ENCODE measurements at regions not wholly inside any gene's neighbourhood (a gene's known extent, or its start where the extent isn't known, plus 50 kb on each side); places are given as distances from the start of the nearest gene placed in this dataset.

DNA sequence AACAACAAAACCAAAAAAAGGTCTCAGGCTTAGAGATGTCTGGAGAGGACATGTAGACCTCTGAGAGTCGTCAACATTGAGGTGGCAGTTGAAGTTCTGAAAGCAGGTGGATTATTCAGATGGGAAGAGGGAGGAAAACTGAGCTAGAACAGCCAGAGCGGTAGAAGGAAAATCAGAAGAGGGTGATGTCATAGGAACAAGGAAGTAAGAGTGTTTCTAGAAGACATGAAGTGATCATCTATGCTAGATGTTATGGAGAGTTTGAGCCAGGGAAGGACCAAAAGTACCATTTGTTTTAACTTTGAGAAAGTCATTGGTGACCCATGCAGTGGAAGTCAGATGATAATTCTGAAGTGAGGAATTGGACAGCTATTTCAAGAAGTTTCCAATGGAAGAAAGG is 316.2 kb upstream of the RGS6 start:
- TF ChIP-seq, protein P1, sequence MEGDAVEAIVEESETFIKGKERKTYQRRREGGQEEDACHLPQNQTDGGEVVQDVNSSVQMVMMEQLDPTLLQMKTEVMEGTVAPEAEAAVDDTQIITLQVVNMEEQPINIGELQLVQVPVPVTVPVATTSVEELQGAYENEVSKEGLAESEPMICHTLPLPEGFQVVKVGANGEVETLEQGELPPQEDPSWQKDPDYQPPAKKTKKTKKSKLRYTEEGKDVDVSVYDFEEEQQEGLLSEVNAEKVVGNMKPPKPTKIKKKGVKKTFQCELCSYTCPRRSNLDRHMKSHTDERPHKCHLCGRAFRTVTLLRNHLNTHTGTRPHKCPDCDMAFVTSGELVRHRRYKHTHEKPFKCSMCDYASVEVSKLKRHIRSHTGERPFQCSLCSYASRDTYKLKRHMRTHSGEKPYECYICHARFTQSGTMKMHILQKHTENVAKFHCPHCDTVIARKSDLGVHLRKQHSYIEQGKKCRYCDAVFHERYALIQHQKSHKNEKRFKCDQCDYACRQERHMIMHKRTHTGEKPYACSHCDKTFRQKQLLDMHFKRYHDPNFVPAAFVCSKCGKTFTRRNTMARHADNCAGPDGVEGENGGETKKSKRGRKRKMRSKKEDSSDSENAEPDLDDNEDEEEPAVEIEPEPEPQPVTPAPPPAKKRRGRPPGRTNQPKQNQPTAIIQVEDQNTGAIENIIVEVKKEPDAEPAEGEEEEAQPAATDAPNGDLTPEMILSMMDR (IDR thresholded peaks at IDR 0.05; ENCODE audit: low read depth, low read length, missing input control) = no peak
- TF ChIP-seq TAF1 (conservative IDR thresholded peaks at IDR 0.05) (no peak), JUND (IDR thresholded peaks at IDR 0.05) (no peak), RAD21 (IDR thresholded peaks at IDR 0.05) (no peak), RXRA (IDR thresholded peaks at IDR 0.05) (no peak), SP1 (IDR thresholded peaks at IDR 0.05) (no peak), HNF4A (conservative IDR thresholded peaks at IDR 0.05) (no peak), YY1 (IDR thresholded peaks at IDR 0.05) (no peak)
- TF ChIP-seq, protein P2, sequence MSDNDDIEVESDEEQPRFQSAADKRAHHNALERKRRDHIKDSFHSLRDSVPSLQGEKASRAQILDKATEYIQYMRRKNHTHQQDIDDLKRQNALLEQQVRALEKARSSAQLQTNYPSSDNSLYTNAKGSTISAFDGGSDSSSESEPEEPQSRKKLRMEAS (IDR thresholded peaks at IDR 0.05) = no peak
- TF ChIP-seq, protein P3, sequence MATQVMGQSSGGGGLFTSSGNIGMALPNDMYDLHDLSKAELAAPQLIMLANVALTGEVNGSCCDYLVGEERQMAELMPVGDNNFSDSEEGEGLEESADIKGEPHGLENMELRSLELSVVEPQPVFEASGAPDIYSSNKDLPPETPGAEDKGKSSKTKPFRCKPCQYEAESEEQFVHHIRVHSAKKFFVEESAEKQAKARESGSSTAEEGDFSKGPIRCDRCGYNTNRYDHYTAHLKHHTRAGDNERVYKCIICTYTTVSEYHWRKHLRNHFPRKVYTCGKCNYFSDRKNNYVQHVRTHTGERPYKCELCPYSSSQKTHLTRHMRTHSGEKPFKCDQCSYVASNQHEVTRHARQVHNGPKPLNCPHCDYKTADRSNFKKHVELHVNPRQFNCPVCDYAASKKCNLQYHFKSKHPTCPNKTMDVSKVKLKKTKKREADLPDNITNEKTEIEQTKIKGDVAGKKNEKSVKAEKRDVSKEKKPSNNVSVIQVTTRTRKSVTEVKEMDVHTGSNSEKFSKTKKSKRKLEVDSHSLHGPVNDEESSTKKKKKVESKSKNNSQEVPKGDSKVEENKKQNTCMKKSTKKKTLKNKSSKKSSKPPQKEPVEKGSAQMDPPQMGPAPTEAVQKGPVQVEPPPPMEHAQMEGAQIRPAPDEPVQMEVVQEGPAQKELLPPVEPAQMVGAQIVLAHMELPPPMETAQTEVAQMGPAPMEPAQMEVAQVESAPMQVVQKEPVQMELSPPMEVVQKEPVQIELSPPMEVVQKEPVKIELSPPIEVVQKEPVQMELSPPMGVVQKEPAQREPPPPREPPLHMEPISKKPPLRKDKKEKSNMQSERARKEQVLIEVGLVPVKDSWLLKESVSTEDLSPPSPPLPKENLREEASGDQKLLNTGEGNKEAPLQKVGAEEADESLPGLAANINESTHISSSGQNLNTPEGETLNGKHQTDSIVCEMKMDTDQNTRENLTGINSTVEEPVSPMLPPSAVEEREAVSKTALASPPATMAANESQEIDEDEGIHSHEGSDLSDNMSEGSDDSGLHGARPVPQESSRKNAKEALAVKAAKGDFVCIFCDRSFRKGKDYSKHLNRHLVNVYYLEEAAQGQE (IDR thresholded peaks at IDR 0.05) = no peak
